Neutrophil (primary cell): ENCODE measurements at regions not wholly inside any gene's neighbourhood (a gene's known extent, or its start where the extent isn't known, plus 50 kb on each side); places are given as distances from the start of the nearest gene placed in this dataset.

ENCODE experiments used
- H3K27ac ChIP-seq: fragments of 200-600 bp; sonication (generic); 2 replicates; pipeline ENCODE4 v1.5.1; 2016; ENCODE audit warnings: mild to moderate bottlenecking, moderate library complexity
- H3K27me3 ChIP-seq: fragments of 200-600 bp; sonication (generic); 2 replicates; pipeline ENCODE4 v1.6.0; 2016; ENCODE audit warnings: mild to moderate bottlenecking
- H3K36me3 ChIP-seq: fragments of 200-600 bp; sonication (generic); 2 replicates; pipeline ENCODE4 v1.5.1; 2017
- H3K4me1 ChIP-seq, 2 experiments: fragments of 200-600 bp in 1 of 2; sonication (generic) in 1 of 2; 1 replicate in 1 of 2; 2 replicates in 1 of 2; pipeline versions ENCODE4 v1.5.1 to v1.6.1; 2013 to 2016; ENCODE audit warnings: low read depth in 1 of 2, low read length in 1 of 2, mild to moderate bottlenecking in 1 of 2, moderate library complexity in 1 of 2; ENCODE audit not compliant: control insufficient read depth in 1 of 2, insufficient read depth in 1 of 2
- H3K4me3 ChIP-seq, 2 experiments: fragments of 200-600 bp in 1 of 2; sonication (generic) in 1 of 2; 1 replicate in 1 of 2; 2 replicates in 1 of 2; pipeline ENCODE4 v1.5.1; 2013 to 2016; ENCODE audit warnings: low read depth in 1 of 2, low read length in 1 of 2, mild to moderate bottlenecking in 1 of 2, moderate library complexity in 1 of 2
- H3K9me3 ChIP-seq: fragments of 200-600 bp; sonication (generic); 2 replicates; pipeline ENCODE4 v1.5.1; 2016
- CTCF ChIP-seq: fragments of 200-600 bp; sonication (generic); IDR thresholded peaks from 2 replicates; pipeline ENCODE4 v1.5.1; 2016; ENCODE audit warnings: antibody characterized with exemption

- Histone ChIP-seq H3K4me1 (no peaks in the 10 kb centered on the region), H3K36me3 (no peaks in the 10 kb centered on the region), H3K9me3 (no peaks in the 10 kb centered on the region), H3K27me3 (peaks cover 42% of the 10 kb centered on the region), H3K4me3 (no peak overlapping the region), H3K27ac (no peak overlapping the region)
- no peak for TF ChIP-seq CTCF
Observed at GRCh38 chr11:15839061-15839460, 517.3 kb downstream of the SOX6 start.

- peaks cover 45% of the 10 kb centered on the region for H3K27me3 ChIP-seq
- H3K27ac ChIP-seq, result no peak overlapping the region
- no peaks in the 10 kb centered on the region for H3K36me3 ChIP-seq
- no peak for TF ChIP-seq CTCF
- H3K9me3 ChIP-seq, result no peaks in the 10 kb centered on the region
- no peaks in the 10 kb centered on the region for H3K4me1 ChIP-seq
- H3K4me3 ChIP-seq, result no peak overlapping the region
Observed at GRCh38 chr11:15840966-15841365, 515.4 kb downstream of the SOX6 start.

GRCh38 chr11:15841931-15842740, 514.2 kb downstream of the SOX6 start:
- no peaks in the 10 kb centered on the region for H3K4me1 ChIP-seq
- H3K27me3 ChIP-seq, result peaks cover 45% of the 10 kb centered on the region
- H3K36me3 ChIP-seq, result no peaks in the 10 kb centered on the region
- no peak overlapping the region for H3K4me3 ChIP-seq
- H3K27ac ChIP-seq, result no peak overlapping the region
- no peak for TF ChIP-seq CTCF
- no peaks in the 10 kb centered on the region for H3K9me3 ChIP-seq

GRCh38 chr11:15843309-15843872, 513.0 kb downstream of the SOX6 start:
- Histone ChIP-seq H3K4me3 (no peak overlapping the region), H3K36me3 (no peaks in the 10 kb centered on the region), H3K27ac (no peak overlapping the region), H3K4me1 (no peaks in the 10 kb centered on the region), H3K9me3 (no peaks in the 10 kb centered on the region), H3K27me3 (peaks cover 45% of the 10 kb centered on the region)
- no peak for TF ChIP-seq CTCF

- no peaks in the 10 kb centered on the region for H3K9me3 ChIP-seq
- H3K4me1 ChIP-seq, result no peaks in the 10 kb centered on the region
- no peak overlapping the region for H3K4me3 ChIP-seq
- H3K27me3 ChIP-seq, result peaks cover 48% of the 10 kb centered on the region
- H3K27ac ChIP-seq, result no peak overlapping the region
- H3K36me3 ChIP-seq, result no peaks in the 10 kb centered on the region
- TF ChIP-seq CTCF, result no peak
Observed at GRCh38 chr11:15845261-15845660, 511.1 kb downstream of the SOX6 start.
